Fibroblast of lung (primary cell): ENCODE measurements at regions not wholly inside any gene's neighbourhood (a gene's known extent, or its start where the extent isn't known, plus 50 kb on each side); places are given as distances from the start of the nearest gene placed in this dataset.

Source experiments
- DNase-seq, 2 donors: peaks; one replicate each; pipeline versions ENCODE4 v3.0.0 to v3.0.0-alpha.2; 2010; ENCODE audit warnings: low read depth in 2 of 2
- H2AFZ ChIP-seq: 2 replicates; pipeline ENCODE4 v1.5.1; 2012; ENCODE audit warnings: low read length, control low read depth, inconsistent platforms
- H3K27ac ChIP-seq: 2 replicates; pipeline ENCODE4 v1.5.1; 2011; ENCODE audit warnings: low read length, control low read depth; ENCODE audit not compliant: insufficient read depth
- H3K27me3 ChIP-seq: 2 replicates; pipeline ENCODE4 v1.5.1; 2011; ENCODE audit warnings: mild to moderate bottlenecking, low read length; ENCODE audit not compliant: control insufficient read depth, insufficient read depth
- H3K36me3 ChIP-seq: 2 replicates; pipeline ENCODE4 v1.5.1; 2011; ENCODE audit warnings: low read length; ENCODE audit not compliant: control insufficient read depth, insufficient read depth
- H3K4me1 ChIP-seq: 2 replicates; pipeline ENCODE4 v1.5.1; 2011; ENCODE audit warnings: low read length; ENCODE audit not compliant: control insufficient read depth, insufficient read depth; ENCODE audit errors: extremely low read depth
- H3K4me2 ChIP-seq: 2 replicates; pipeline ENCODE4 v1.5.1; 2011; ENCODE audit warnings: low read length, control low read depth; ENCODE audit not compliant: insufficient read depth; ENCODE audit errors: extremely low read depth
- H3K4me3 ChIP-seq, 4 experiments: fragments of 200-600 bp in 1 of 4; sonication (generic) in 1 of 4; replicated peaks in 1 of 4; 2 replicates each; pipeline ENCODE4 v1.5.1; 2011 to 2016; ENCODE audit warnings: low read length in 4 of 4, low read depth in 3 of 4, mild to moderate bottlenecking in 3 of 4, control low read depth in 2 of 4, inconsistent platforms in 1 of 4, mixed read lengths in 1 of 4; ENCODE audit not compliant: insufficient read depth in 1 of 4; ENCODE audit errors: control extremely low read depth in 1 of 4
- H3K79me2 ChIP-seq: 2 replicates; pipeline ENCODE4 v1.5.1; 2012; ENCODE audit warnings: mild to moderate bottlenecking, low read length, inconsistent platforms; ENCODE audit not compliant: control insufficient read depth, insufficient read depth
- H3K9ac ChIP-seq: 2 replicates; pipeline ENCODE4 v1.5.1; 2011; ENCODE audit warnings: mild to moderate bottlenecking, low read length, control low read depth; ENCODE audit not compliant: insufficient read depth
- H3K9me3 ChIP-seq: 2 replicates; pipeline ENCODE4 v1.5.1; 2012; ENCODE audit warnings: low read depth, low read length; ENCODE audit not compliant: control insufficient read depth, insufficient read depth
- H4K20me1 ChIP-seq: 2 replicates; pipeline ENCODE4 v1.5.1; 2011; ENCODE audit warnings: low read length; ENCODE audit not compliant: control insufficient read depth, insufficient read depth; ENCODE audit errors: extremely low read depth
- CTCF ChIP-seq, 2 donors: IDR thresholded peaks in 1 of 2; conservative IDR thresholded peaks in 1 of 2; 1 replicate in 1 of 2; 2 replicates in 1 of 2; pipeline ENCODE4 v1.5.1; 2011 to 2012; ENCODE audit warnings: low read length in 2 of 2, control low read depth in 1 of 2, inconsistent platforms in 1 of 2, low read depth in 1 of 2, mild to moderate bottlenecking in 1 of 2
- EZH2 ChIP-seq: IDR thresholded peaks from 2 replicates; pipeline ENCODE4 v1.5.1; 2012; ENCODE audit warnings: low read length, control low read depth, mild to moderate bottlenecking; ENCODE audit errors: missing control alignments

DNA sequence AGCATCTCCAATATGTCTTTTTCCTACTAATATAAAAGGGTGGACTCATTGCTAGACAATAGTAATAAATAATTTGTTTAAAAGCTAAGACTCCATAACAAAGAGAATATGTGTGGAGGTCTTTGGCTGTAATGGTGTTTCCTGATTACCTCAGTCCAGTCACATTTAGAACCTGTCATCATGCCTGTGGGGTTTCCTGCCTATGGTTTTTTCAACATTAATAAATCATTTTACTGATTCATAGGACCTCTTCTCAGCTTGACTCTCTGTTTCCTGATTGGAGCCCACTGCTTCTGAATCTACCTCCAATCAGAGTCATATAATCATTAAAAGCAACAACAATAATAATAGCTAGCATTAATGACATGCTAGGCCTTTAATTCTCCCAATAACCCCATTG, 52.4 kb upstream of the GNAI1 start:
- Histone ChIP-seq H3K4me3 (no peak overlapping the region), H3K27ac (no peak overlapping the region), H3K79me2 (no peaks in the 10 kb centered on the region), H3K4me2 (no peak overlapping the region), H3K27me3 (no peaks in the 10 kb centered on the region), H4K20me1 (no peaks in the 10 kb centered on the region), H3K36me3 (no peaks in the 10 kb centered on the region), H2AFZ (no peak overlapping the region), H3K9me3 (no peaks in the 10 kb centered on the region), H3K4me1 (peaks cover 6% of the 10 kb centered on the region), H3K9ac (no peak overlapping the region)
- DNase-seq, result no peak
- no peak for TF ChIP-seq EZH2
- no peak for TF ChIP-seq CTCF (conservative IDR thresholded peaks at IDR 0.05 in 1 of 2, IDR thresholded peaks at IDR 0.05 in 1 of 2; ENCODE audit: low read depth in 1 of 2, low read length in 2 of 2)

DNA sequence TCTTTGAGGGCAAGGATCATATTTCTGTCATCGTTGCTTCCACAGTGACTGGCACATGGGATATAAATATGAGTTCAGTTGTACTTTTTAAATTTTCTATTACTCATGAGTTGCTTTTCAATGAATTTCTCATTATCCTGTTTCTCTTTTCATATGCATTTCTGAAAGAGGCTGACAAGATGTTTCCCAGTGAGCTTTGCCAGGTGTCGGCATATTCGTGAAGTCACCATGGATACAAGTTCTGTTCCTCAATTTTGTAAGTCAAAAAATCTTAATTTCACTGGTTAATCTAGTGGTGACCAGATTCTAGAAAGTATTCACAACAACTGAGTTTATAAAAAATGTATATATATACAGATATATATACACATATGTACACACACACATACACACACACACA, 55.7 kb upstream of the GNAI1 start:
- H3K4me3 ChIP-seq, result no peak overlapping the region
- H2AFZ ChIP-seq, result no peak overlapping the region
- no peaks in the 10 kb centered on the region for H4K20me1 ChIP-seq
- no peak overlapping the region for H3K27ac ChIP-seq
- no peak for TF ChIP-seq CTCF (conservative IDR thresholded peaks at IDR 0.05 in 1 of 2, IDR thresholded peaks at IDR 0.05 in 1 of 2; ENCODE audit: low read depth in 1 of 2, low read length in 2 of 2)
- TF ChIP-seq EZH2, result no peak
- DNase-seq, result no peak
- no peaks in the 10 kb centered on the region for H3K9me3 ChIP-seq
- no peak overlapping the region for H3K9ac ChIP-seq
- H3K4me1 ChIP-seq, result peaks cover 3% of the 10 kb centered on the region
- no peaks in the 10 kb centered on the region for H3K36me3 ChIP-seq
- no peak overlapping the region for H3K4me2 ChIP-seq
- H3K79me2 ChIP-seq, result no peaks in the 10 kb centered on the region
- H3K27me3 ChIP-seq, result no peaks in the 10 kb centered on the region

- peak overlapping the region; percentile 87 for H2AFZ ChIP-seq
- no peak overlapping the region for H3K27ac ChIP-seq
- TF ChIP-seq CTCF (conservative IDR thresholded peaks at IDR 0.05 in 1 of 2, IDR thresholded peaks at IDR 0.05 in 1 of 2; ENCODE audit: low read depth in 1 of 2, low read length in 2 of 2) (no peak), EZH2 (no peak)
- H3K4me1 ChIP-seq, result peaks cover 3% of the 10 kb centered on the region
- H3K4me3 ChIP-seq, result peak overlapping the region in 3 of 4 experiments; percentile 1 to 42 (median 8)
- no peaks in the 10 kb centered on the region for H3K79me2 ChIP-seq
- no peaks in the 10 kb centered on the region for H4K20me1 ChIP-seq
- no peaks in the 10 kb centered on the region for H3K27me3 ChIP-seq
- peak overlapping the region; percentile 80 for H3K4me2 ChIP-seq
- H3K9ac ChIP-seq, result no peak overlapping the region
- H3K9me3 ChIP-seq, result no peaks in the 10 kb centered on the region
- H3K36me3 ChIP-seq, result no peaks in the 10 kb centered on the region
- peak; percentile 26 to 37 for DNase-seq
Measured at GRCh38 chr7:80078159-80078731, 56.4 kb upstream of the GNAI1 start.
